ENCODE measurements at regions not wholly inside any gene's neighbourhood (a gene's known extent, or its start where the extent isn't known, plus 50 kb on each side); places are given as distances from the start of the nearest gene placed in this dataset.

DNA sequence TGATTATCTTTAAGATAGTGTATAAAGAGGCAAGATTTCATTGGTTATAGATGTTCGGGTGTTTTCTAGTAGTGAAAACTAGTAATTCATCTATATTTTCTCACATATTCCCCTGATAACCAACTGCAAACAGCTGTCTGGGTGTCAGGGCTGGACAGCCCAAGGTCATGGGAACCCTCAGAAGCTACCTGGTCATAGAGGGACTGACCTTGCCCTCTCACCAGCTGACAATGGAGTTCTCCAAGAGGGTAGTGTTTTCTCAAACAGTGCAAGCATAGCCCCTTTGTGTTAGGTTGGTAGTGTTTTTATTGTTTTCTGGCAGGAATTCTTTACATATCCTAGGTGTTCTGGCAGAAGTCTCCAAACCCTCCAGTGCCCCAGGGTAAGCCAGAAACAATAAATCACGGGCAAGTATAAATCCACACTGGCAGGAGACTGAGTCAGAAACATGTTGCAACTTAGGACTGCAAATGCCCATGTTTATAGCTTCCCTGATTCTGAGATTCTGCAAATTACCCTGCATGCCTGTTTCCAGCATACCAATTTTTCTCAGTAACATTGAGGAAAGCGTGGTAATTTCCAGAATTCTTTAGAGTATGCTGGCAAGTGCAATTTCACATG lies 82.8 kb upstream of the ATP1A1 start:
- H3K27me3 ChIP-seq (ENCODE audit: insufficient read depth, low read length): no peaks in the 10 kb centered on the region
- H3K4me3 Mint-ChIP-seq (ENCODE audit: unreplicated experiment): no peak overlapping the region
- H3K4me3 ChIP-seq (ENCODE audit: insufficient read depth, low read depth, low read length): no peak overlapping the region
- H3K4me2 ChIP-seq (ENCODE audit: low read length): no peak overlapping the region
- no peak overlapping the region for H2AFZ ChIP-seq (ENCODE audit: low read depth, low read length)
- H3K79me2 ChIP-seq (ENCODE audit: insufficient read depth, low read length): no peaks in the 10 kb centered on the region
- H3K36me3 Mint-ChIP-seq (ENCODE audit: low read depth, unreplicated experiment): no peaks in the 10 kb centered on the region
- no peaks in the 10 kb centered on the region for H3K9me3 Mint-ChIP-seq (ENCODE audit: unreplicated experiment)
- no peak overlapping the region for H3K27ac ChIP-seq (ENCODE audit: low read depth, low read length)
- no peak overlapping the region for H3K9ac ChIP-seq (ENCODE audit: low read length)
- no peak for FAIRE-seq
- no peak for TF ChIP-seq CTCF (IDR thresholded peaks at IDR 0.05; ENCODE audit: insufficient read depth, low read depth, low read length)
- no peak for TF ChIP-seq EZH2 (IDR thresholded peaks at IDR 0.05; ENCODE audit: insufficient read depth, low read length)
- no peaks in the 10 kb centered on the region for H4K20me1 ChIP-seq (ENCODE audit: insufficient read depth, low read length)
- no peak overlapping the region for H3K27ac Mint-ChIP-seq (ENCODE audit: unreplicated experiment)
- peaks cover 18% of the 10 kb centered on the region for H3K4me1 Mint-ChIP-seq (ENCODE audit: low read depth, unreplicated experiment)
- H3K4me1 ChIP-seq (ENCODE audit: insufficient read depth, low read length): no peaks in the 10 kb centered on the region
- DNase-seq (ENCODE audit: low read depth): no peak
- no peaks in the 10 kb centered on the region for H3K36me3 ChIP-seq (ENCODE audit: insufficient read depth, low read length)
- peaks cover 1% of the 10 kb centered on the region for H3K27me3 Mint-ChIP-seq (ENCODE audit: low read depth, unreplicated experiment)
- no peaks in the 10 kb centered on the region for H3K9me3 ChIP-seq (ENCODE audit: insufficient read depth, low read depth, low read length)

GRCh38 chr1:116291024-116291423 lies 82.0 kb upstream of the ATP1A1 start:
- H4K20me1 ChIP-seq (ENCODE audit: insufficient read depth, low read length): no peaks in the 10 kb centered on the region
- no peak overlapping the region for H3K4me2 ChIP-seq (ENCODE audit: low read length)
- no peaks in the 10 kb centered on the region for H3K4me1 ChIP-seq (ENCODE audit: insufficient read depth, low read length)
- Mint-ChIP-seq H3K27ac (ENCODE audit: unreplicated experiment) (no peak overlapping the region), H3K36me3 (ENCODE audit: low read depth, unreplicated experiment) (no peaks in the 10 kb centered on the region), H3K9me3 (ENCODE audit: unreplicated experiment) (no peaks in the 10 kb centered on the region), H3K4me3 (ENCODE audit: unreplicated experiment) (no peak overlapping the region), H3K4me1 (ENCODE audit: low read depth, unreplicated experiment) (peaks cover 14% of the 10 kb centered on the region), H3K27me3 (ENCODE audit: low read depth, unreplicated experiment) (peaks cover 1% of the 10 kb centered on the region)
- FAIRE-seq (no peak), DNase-seq (ENCODE audit: low read depth) (no peak)
- H2AFZ ChIP-seq (ENCODE audit: low read depth, low read length): no peak overlapping the region
- no peaks in the 10 kb centered on the region for H3K79me2 ChIP-seq (ENCODE audit: insufficient read depth, low read length)
- no peaks in the 10 kb centered on the region for H3K36me3 ChIP-seq (ENCODE audit: insufficient read depth, low read length)
- no peak for TF ChIP-seq EZH2 (IDR thresholded peaks at IDR 0.05; ENCODE audit: insufficient read depth, low read length)
- no peak for TF ChIP-seq CTCF (IDR thresholded peaks at IDR 0.05; ENCODE audit: insufficient read depth, low read depth, low read length)
- H3K9ac ChIP-seq (ENCODE audit: low read length): no peak overlapping the region
- no peaks in the 10 kb centered on the region for H3K27me3 ChIP-seq (ENCODE audit: insufficient read depth, low read length)
- no peaks in the 10 kb centered on the region for H3K9me3 ChIP-seq (ENCODE audit: insufficient read depth, low read depth, low read length)
- H3K4me3 ChIP-seq (ENCODE audit: insufficient read depth, low read depth, low read length): no peak overlapping the region
- no peak overlapping the region for H3K27ac ChIP-seq (ENCODE audit: low read depth, low read length)

- FAIRE-seq: no peak
- H3K27me3 Mint-ChIP-seq (ENCODE audit: low read depth, unreplicated experiment): peaks cover 1% of the 10 kb centered on the region
- no peak overlapping the region for H3K4me3 ChIP-seq (ENCODE audit: insufficient read depth, low read depth, low read length)
- H3K36me3 Mint-ChIP-seq (ENCODE audit: low read depth, unreplicated experiment): no peaks in the 10 kb centered on the region
- no peaks in the 10 kb centered on the region for H3K36me3 ChIP-seq (ENCODE audit: insufficient read depth, low read length)
- no peak for DNase-seq (ENCODE audit: low read depth)
- H3K27ac ChIP-seq (ENCODE audit: low read depth, low read length): no peak overlapping the region
- no peaks in the 10 kb centered on the region for H4K20me1 ChIP-seq (ENCODE audit: insufficient read depth, low read length)
- no peaks in the 10 kb centered on the region for H3K9me3 Mint-ChIP-seq (ENCODE audit: unreplicated experiment)
- H3K4me1 Mint-ChIP-seq (ENCODE audit: low read depth, unreplicated experiment): no peaks in the 10 kb centered on the region
- TF ChIP-seq EZH2 (IDR thresholded peaks at IDR 0.05; ENCODE audit: insufficient read depth, low read length): no peak
- TF ChIP-seq CTCF (IDR thresholded peaks at IDR 0.05; ENCODE audit: insufficient read depth, low read depth, low read length): no peak
- no peaks in the 10 kb centered on the region for H3K27me3 ChIP-seq (ENCODE audit: insufficient read depth, low read length)
- no peaks in the 10 kb centered on the region for H3K9me3 ChIP-seq (ENCODE audit: insufficient read depth, low read depth, low read length)
- no peak overlapping the region for H3K9ac ChIP-seq (ENCODE audit: low read length)
- H2AFZ ChIP-seq (ENCODE audit: low read depth, low read length): no peak overlapping the region
- no peak overlapping the region for H3K27ac Mint-ChIP-seq (ENCODE audit: unreplicated experiment)
- no peaks in the 10 kb centered on the region for H3K4me1 ChIP-seq (ENCODE audit: insufficient read depth, low read length)
- no peak overlapping the region for H3K4me2 ChIP-seq (ENCODE audit: low read length)
- no peak overlapping the region for H3K4me3 Mint-ChIP-seq (ENCODE audit: unreplicated experiment)
- H3K79me2 ChIP-seq (ENCODE audit: insufficient read depth, low read length): no peaks in the 10 kb centered on the region
Observed at GRCh38 chr1:116292929-116293725, 79.9 kb upstream of the ATP1A1 start.
